Spleen (tissue), 7 donors: ENCODE measurements at regions not wholly inside any gene's neighbourhood (a gene's known extent, or its start where the extent isn't known, plus 50 kb on each side); places are given as distances from the start of the nearest gene placed in this dataset.

Experiments
- CTCF ChIP-seq, 11 experiments: fragments of 200-600 bp in 7 of 11; fragments of 450-650 bp in 4 of 11; sonication (generic) in 4 of 11; IDR thresholded peaks in 8 of 11; conservative IDR thresholded peaks in 3 of 11; 1 replicate in 7 of 11; 2 replicates in 4 of 11; pipeline versions ENCODE4 v1.4.0 to v1.8.0; 2016 to 2021; ENCODE audit warnings: antibody characterized with exemption in 11 of 11, inconsistent platforms in 4 of 11, mild to moderate bottlenecking in 1 of 11
- POLR2A ChIP-seq, 3 donors: fragments of 450-650 bp; IDR thresholded peaks; one replicate each; pipeline ENCODE4 v1.5.1; 2017; ENCODE audit warnings: antibody characterized with exemption in 3 of 3, mild to moderate bottlenecking in 1 of 3
- POLR2AphosphoS5 ChIP-seq, 3 donors: sonication (generic); formaldehyde crosslinking; IDR thresholded peaks; one replicate each; pipeline ENCODE4 v1.5.1; 2017; ENCODE audit warnings: antibody characterized with exemption in 3 of 3
- donor health status: DM: no; HTN: no; CAD: no; lungs with moderate emphysema.
- donor health status: DM: no; HTN: no; CAD: no.
- donor health status: DM: no; HTN: no; CAD: no.

GRCh38 chrX:99033226-99033901, 1376.7 kb downstream of the PCDH19 start:
- TF ChIP-seq CTCF (IDR thresholded peaks at IDR 0.05 in 8 of 11, conservative IDR thresholded peaks at IDR 0.05 in 3 of 11) (no peak), POLR2AphosphoS5 (IDR thresholded peaks at IDR 0.05) (no peak), POLR2A (IDR thresholded peaks at IDR 0.05) (no peak)
